Dendritic cell treated with granulocyte-macrophage colony-stimulating factor and Interleukin-4, amounts not matched to agents 40 ng/mL and 50 ng/mL, for 4 days (primary cell): ENCODE measurements at regions not wholly inside any gene's neighbourhood (a gene's known extent, or its start where the extent isn't known, plus 50 kb on each side); places are given as distances from the start of the nearest gene placed in this dataset.

Experiments used
- H3K27ac Mint-ChIP-seq: one replicate; pipeline ENCODE4 v1.8.0; 2022; ENCODE audit warnings: mild to moderate bottlenecking, mixed read lengths
- H3K27me3 Mint-ChIP-seq: one replicate; pipeline ENCODE4 v1.8.0; 2022; ENCODE audit warnings: mild to moderate bottlenecking, mixed read lengths
- H3K36me3 Mint-ChIP-seq: one replicate; pipeline ENCODE4 v1.8.0; 2022; ENCODE audit warnings: low read depth, mixed read lengths
- H3K4me1 Mint-ChIP-seq: one replicate; pipeline ENCODE4 v1.8.0; 2022; ENCODE audit warnings: low read depth, mixed read lengths
- H3K4me3 Mint-ChIP-seq: one replicate; pipeline ENCODE4 v1.8.0; 2022; ENCODE audit warnings: mild to moderate bottlenecking, moderate library complexity, mixed read lengths
- H3K9me3 Mint-ChIP-seq: one replicate; pipeline ENCODE4 v1.8.0; 2022; ENCODE audit warnings: mixed read lengths
- intact Hi-C: fragments of 100-400 bp; cut with micrococcal nuclease; formaldehyde crosslinking; loops from one replicate; pipeline ENCODE4 v1.15.0; 2022

GRCh38 chr22:49119551-49119952, 708.1 kb downstream of the BRD1 start:
- Mint-ChIP-seq H3K27me3 (no peaks in the 10 kb centered on the region), H3K36me3 (no peaks in the 10 kb centered on the region), H3K4me3 (no peak overlapping the region), H3K4me1 (no peaks in the 10 kb centered on the region), H3K27ac (no peak overlapping the region), H3K9me3 (peaks cover 9% of the 10 kb centered on the region)
- intact Hi-C loops = no loop called here

GRCh38 chr22:49118065-49118464, 709.6 kb downstream of the BRD1 start:
- Mint-ChIP-seq H3K36me3 (no peaks in the 10 kb centered on the region), H3K4me3 (no peak overlapping the region), H3K4me1 (no peaks in the 10 kb centered on the region), H3K27me3 (no peaks in the 10 kb centered on the region), H3K27ac (no peak overlapping the region), H3K9me3 (peaks cover 9% of the 10 kb centered on the region)
- intact Hi-C loops = no loop called here

GRCh38 chr22:49117486-49117885, 710.2 kb downstream of the BRD1 start:
- intact Hi-C loops = no loop called here
- no peak overlapping the region for H3K4me3 Mint-ChIP-seq

GRCh38 chr22:49116486-49117120, 711.1 kb downstream of the BRD1 start:
- H3K4me3 Mint-ChIP-seq = no peak overlapping the region
- no peaks in the 10 kb centered on the region for H3K36me3 Mint-ChIP-seq
- intact Hi-C loops = no loop called here
- no peaks in the 10 kb centered on the region for H3K4me1 Mint-ChIP-seq
- no peak overlapping the region for H3K27ac Mint-ChIP-seq
- no peaks in the 10 kb centered on the region for H3K9me3 Mint-ChIP-seq
- H3K27me3 Mint-ChIP-seq = no peaks in the 10 kb centered on the region

More at GRCh38 chr22:49117486-49117885, 710.2 kb downstream of the BRD1 start:
- Mint-ChIP-seq H3K9me3 (peaks cover 6% of the 10 kb centered on the region), H3K27ac (no peak overlapping the region), H3K36me3 (no peaks in the 10 kb centered on the region), H3K27me3 (no peaks in the 10 kb centered on the region), H3K4me1 (no peaks in the 10 kb centered on the region)

- no peaks in the 10 kb centered on the region for H3K4me1 Mint-ChIP-seq
- H3K27ac Mint-ChIP-seq = no peak overlapping the region
- H3K36me3 Mint-ChIP-seq = no peaks in the 10 kb centered on the region
- intact Hi-C loops = no loop called here
- no peaks in the 10 kb centered on the region for H3K27me3 Mint-ChIP-seq
- H3K4me3 Mint-ChIP-seq = no peak overlapping the region
- H3K9me3 Mint-ChIP-seq = no peaks in the 10 kb centered on the region
Observed at GRCh38 chr22:49116021-49116420, 711.7 kb downstream of the BRD1 start.

GRCh38 chr22:49115197-49115596, 712.5 kb downstream of the BRD1 start:
- no peaks in the 10 kb centered on the region for H3K9me3 Mint-ChIP-seq
- no peaks in the 10 kb centered on the region for H3K27me3 Mint-ChIP-seq
- no peak overlapping the region for H3K4me3 Mint-ChIP-seq
- H3K4me1 Mint-ChIP-seq = no peaks in the 10 kb centered on the region
- H3K27ac Mint-ChIP-seq = no peak overlapping the region
- H3K36me3 Mint-ChIP-seq = no peaks in the 10 kb centered on the region
- intact Hi-C loops = no loop called here

GRCh38 chr22:49113758-49114157, 713.9 kb downstream of the BRD1 start:
- intact Hi-C loops = no loop called here
- H3K9me3 Mint-ChIP-seq = no peaks in the 10 kb centered on the region
- H3K4me3 Mint-ChIP-seq = no peak overlapping the region

GRCh38 chr22:49112661-49113626, 714.7 kb downstream of the BRD1 start:
- H3K27ac Mint-ChIP-seq = no peak overlapping the region
- no peaks in the 10 kb centered on the region for H3K9me3 Mint-ChIP-seq
- no peaks in the 10 kb centered on the region for H3K27me3 Mint-ChIP-seq
- no peaks in the 10 kb centered on the region for H3K36me3 Mint-ChIP-seq
- H3K4me1 Mint-ChIP-seq = no peaks in the 10 kb centered on the region
- no peak overlapping the region for H3K4me3 Mint-ChIP-seq
- intact Hi-C loops = no loop called here

More at GRCh38 chr22:49113758-49114157, 713.9 kb downstream of the BRD1 start:
- Mint-ChIP-seq H3K4me1 (no peaks in the 10 kb centered on the region), H3K27ac (no peak overlapping the region), H3K36me3 (no peaks in the 10 kb centered on the region), H3K27me3 (no peaks in the 10 kb centered on the region)

GRCh38 chr22:49112176-49112575, 715.5 kb downstream of the BRD1 start:
- Mint-ChIP-seq H3K4me3 (no peak overlapping the region), H3K4me1 (no peaks in the 10 kb centered on the region), H3K27me3 (no peaks in the 10 kb centered on the region), H3K9me3 (no peaks in the 10 kb centered on the region), H3K36me3 (no peaks in the 10 kb centered on the region), H3K27ac (no peak overlapping the region)
- intact Hi-C loops = no loop called here

GRCh38 chr22:49111085-49111484, 716.6 kb downstream of the BRD1 start:
- Mint-ChIP-seq H3K27me3 (no peaks in the 10 kb centered on the region), H3K4me1 (no peaks in the 10 kb centered on the region), H3K4me3 (no peak overlapping the region), H3K27ac (no peak overlapping the region), H3K9me3 (no peaks in the 10 kb centered on the region), H3K36me3 (no peaks in the 10 kb centered on the region)
- intact Hi-C loops = no loop called here

- Mint-ChIP-seq H3K27me3 (no peaks in the 10 kb centered on the region), H3K4me3 (no peak overlapping the region), H3K27ac (no peak overlapping the region), H3K36me3 (no peaks in the 10 kb centered on the region), H3K4me1 (no peaks in the 10 kb centered on the region), H3K9me3 (no peaks in the 10 kb centered on the region)
- intact Hi-C loops = no loop called here
Observed at GRCh38 chr22:49108636-49109315, 718.9 kb downstream of the BRD1 start.

- intact Hi-C loops = no loop called here
- H3K36me3 Mint-ChIP-seq = no peaks in the 10 kb centered on the region
- no peaks in the 10 kb centered on the region for H3K27me3 Mint-ChIP-seq
- H3K9me3 Mint-ChIP-seq = no peaks in the 10 kb centered on the region
- no peak overlapping the region for H3K4me3 Mint-ChIP-seq
- no peaks in the 10 kb centered on the region for H3K4me1 Mint-ChIP-seq
- H3K27ac Mint-ChIP-seq = no peak overlapping the region
Observed at GRCh38 chr22:49107961-49108530, 719.6 kb downstream of the BRD1 start.

- no peaks in the 10 kb centered on the region for H3K4me1 Mint-ChIP-seq
- intact Hi-C loops = no loop called here
- H3K27me3 Mint-ChIP-seq = no peaks in the 10 kb centered on the region
- no peak overlapping the region for H3K4me3 Mint-ChIP-seq
- H3K9me3 Mint-ChIP-seq = no peaks in the 10 kb centered on the region
- no peak overlapping the region for H3K27ac Mint-ChIP-seq
- H3K36me3 Mint-ChIP-seq = no peaks in the 10 kb centered on the region
Observed at GRCh38 chr22:49107561-49107960, 720.1 kb downstream of the BRD1 start.

- H3K4me3 Mint-ChIP-seq = no peak overlapping the region
- no peaks in the 10 kb centered on the region for H3K4me1 Mint-ChIP-seq
- no peaks in the 10 kb centered on the region for H3K36me3 Mint-ChIP-seq
- H3K27me3 Mint-ChIP-seq = no peaks in the 10 kb centered on the region
- H3K9me3 Mint-ChIP-seq = no peaks in the 10 kb centered on the region
- intact Hi-C loops = no loop called here
- no peak overlapping the region for H3K27ac Mint-ChIP-seq
Observed at GRCh38 chr22:49106842-49107152, 720.9 kb downstream of the BRD1 start.
